ENCODE measurements at regions not wholly inside any gene's neighbourhood (a gene's known extent, or its start where the extent isn't known, plus 50 kb on each side); places are given as distances from the start of the nearest gene placed in this dataset.

DNA sequence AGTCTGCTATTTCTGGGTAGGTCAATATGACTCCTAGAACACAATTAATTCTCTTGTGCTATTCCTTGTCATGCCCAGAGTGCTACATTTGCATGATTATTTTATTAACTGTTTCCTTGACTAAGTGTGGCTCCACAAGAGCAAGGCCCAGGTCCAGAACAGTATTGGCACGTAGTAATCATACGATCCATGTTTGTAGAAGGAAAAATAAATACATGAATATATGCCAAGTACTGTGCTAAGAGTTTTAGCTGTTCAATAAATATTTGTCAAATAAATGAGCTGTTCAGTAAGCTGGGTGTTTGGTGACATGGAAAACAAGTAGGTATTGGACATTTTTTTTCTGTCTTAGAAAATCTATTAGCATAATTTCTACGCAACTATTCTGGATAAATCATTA is 995.9 kb downstream of the MAT2B start:
- H3K79me2 ChIP-seq (ENCODE audit: insufficient read depth, low read length): no peaks in the 10 kb centered on the region
- TF ChIP-seq EZH2 (IDR thresholded peaks at IDR 0.05; ENCODE audit: borderline replicate concordance, low read length): no peak
- TF ChIP-seq, protein P1, sequence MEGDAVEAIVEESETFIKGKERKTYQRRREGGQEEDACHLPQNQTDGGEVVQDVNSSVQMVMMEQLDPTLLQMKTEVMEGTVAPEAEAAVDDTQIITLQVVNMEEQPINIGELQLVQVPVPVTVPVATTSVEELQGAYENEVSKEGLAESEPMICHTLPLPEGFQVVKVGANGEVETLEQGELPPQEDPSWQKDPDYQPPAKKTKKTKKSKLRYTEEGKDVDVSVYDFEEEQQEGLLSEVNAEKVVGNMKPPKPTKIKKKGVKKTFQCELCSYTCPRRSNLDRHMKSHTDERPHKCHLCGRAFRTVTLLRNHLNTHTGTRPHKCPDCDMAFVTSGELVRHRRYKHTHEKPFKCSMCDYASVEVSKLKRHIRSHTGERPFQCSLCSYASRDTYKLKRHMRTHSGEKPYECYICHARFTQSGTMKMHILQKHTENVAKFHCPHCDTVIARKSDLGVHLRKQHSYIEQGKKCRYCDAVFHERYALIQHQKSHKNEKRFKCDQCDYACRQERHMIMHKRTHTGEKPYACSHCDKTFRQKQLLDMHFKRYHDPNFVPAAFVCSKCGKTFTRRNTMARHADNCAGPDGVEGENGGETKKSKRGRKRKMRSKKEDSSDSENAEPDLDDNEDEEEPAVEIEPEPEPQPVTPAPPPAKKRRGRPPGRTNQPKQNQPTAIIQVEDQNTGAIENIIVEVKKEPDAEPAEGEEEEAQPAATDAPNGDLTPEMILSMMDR (IDR thresholded peaks at IDR 0.05; ENCODE audit: low read length): no peak

DNA sequence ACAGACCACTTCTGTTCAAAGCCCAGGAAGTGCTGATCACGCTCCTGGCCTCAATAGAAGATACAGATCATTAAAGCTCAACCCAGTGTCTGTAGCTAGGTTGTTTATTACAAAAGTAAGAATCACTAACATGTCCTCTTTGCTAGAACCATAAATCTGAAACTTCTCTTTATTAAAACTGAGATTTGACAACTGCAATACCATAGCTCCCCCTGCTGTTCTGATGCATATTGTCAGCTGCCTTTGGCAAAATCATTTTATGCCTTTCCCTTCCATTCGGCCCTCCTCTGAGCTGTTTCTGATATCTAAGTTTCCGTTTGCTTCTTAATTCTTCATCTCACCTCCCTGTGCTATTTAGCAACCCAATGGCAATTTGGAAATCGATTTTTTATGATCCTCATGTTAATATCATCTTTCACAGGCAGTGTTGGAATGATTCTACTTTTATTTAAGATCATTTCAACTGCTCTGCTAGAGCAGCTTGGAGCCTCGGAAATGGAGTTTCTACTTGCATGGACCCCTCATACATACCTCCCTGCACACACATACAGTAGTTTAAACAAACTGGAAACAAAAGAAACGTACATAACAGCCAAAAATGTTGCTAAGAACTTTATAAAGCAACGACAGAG is 998.8 kb downstream of the MAT2B start:
- no peak for TF ChIP-seq EZH2 (IDR thresholded peaks at IDR 0.05; ENCODE audit: borderline replicate concordance, low read length)
- TF ChIP-seq, protein P1 (IDR thresholded peaks at IDR 0.05; ENCODE audit: low read length): peak; percentile 77
- no peaks in the 10 kb centered on the region for H3K27me3 ChIP-seq (ENCODE audit: insufficient read depth, low read length)
- no peaks in the 10 kb centered on the region for H3K79me2 ChIP-seq (ENCODE audit: insufficient read depth, low read length)
- H3K36me3 ChIP-seq (ENCODE audit: insufficient read depth, low read length): no peaks in the 10 kb centered on the region
- H3K27ac ChIP-seq (ENCODE audit: low read depth, low read length, poor library complexity, severe bottlenecking): no peak overlapping the region
- H3K9me3 ChIP-seq (ENCODE audit: low read length): no peaks in the 10 kb centered on the region
- H3K4me1 ChIP-seq (ENCODE audit: insufficient read depth, low read length, severe bottlenecking): no peaks in the 10 kb centered on the region
- no peak overlapping the region for H3K9ac ChIP-seq (ENCODE audit: low read length)
- H4K20me1 ChIP-seq (ENCODE audit: insufficient read depth, low read length): no peaks in the 10 kb centered on the region
- H3K4me2 ChIP-seq (ENCODE audit: low read length): no peak overlapping the region
- no peaks in the 10 kb centered on the region for H3F3A ChIP-seq (ENCODE audit: insufficient read depth, low read length)
- H3K4me3 ChIP-seq (ENCODE audit: low read depth, low read length, poor library complexity, severe bottlenecking): no peak overlapping the region
- no peaks in the 10 kb centered on the region for H3K9me2 ChIP-seq (ENCODE audit: low read depth, low read length)
- H2AFZ ChIP-seq (ENCODE audit: low read length): no peak overlapping the region

More for the DNA sequence above, 995.9 kb downstream of the MAT2B start:
- H3K4me3 ChIP-seq (ENCODE audit: low read depth, low read length, poor library complexity, severe bottlenecking): no peak overlapping the region
- no peaks in the 10 kb centered on the region for H4K20me1 ChIP-seq (ENCODE audit: insufficient read depth, low read length)
- no peak overlapping the region for H2AFZ ChIP-seq (ENCODE audit: low read length)
- no peak overlapping the region for H3K27ac ChIP-seq (ENCODE audit: low read depth, low read length, poor library complexity, severe bottlenecking)
- H3K36me3 ChIP-seq (ENCODE audit: insufficient read depth, low read length): no peaks in the 10 kb centered on the region
- H3K4me1 ChIP-seq (ENCODE audit: insufficient read depth, low read length, severe bottlenecking): no peaks in the 10 kb centered on the region
- no peak overlapping the region for H3K9ac ChIP-seq (ENCODE audit: low read length)
- H3K9me2 ChIP-seq (ENCODE audit: low read depth, low read length): no peaks in the 10 kb centered on the region
- no peak overlapping the region for H3K4me2 ChIP-seq (ENCODE audit: low read length)
- no peaks in the 10 kb centered on the region for H3F3A ChIP-seq (ENCODE audit: insufficient read depth, low read length)
- H3K27me3 ChIP-seq (ENCODE audit: insufficient read depth, low read length): no peaks in the 10 kb centered on the region
- no peaks in the 10 kb centered on the region for H3K9me3 ChIP-seq (ENCODE audit: low read length)

DNA sequence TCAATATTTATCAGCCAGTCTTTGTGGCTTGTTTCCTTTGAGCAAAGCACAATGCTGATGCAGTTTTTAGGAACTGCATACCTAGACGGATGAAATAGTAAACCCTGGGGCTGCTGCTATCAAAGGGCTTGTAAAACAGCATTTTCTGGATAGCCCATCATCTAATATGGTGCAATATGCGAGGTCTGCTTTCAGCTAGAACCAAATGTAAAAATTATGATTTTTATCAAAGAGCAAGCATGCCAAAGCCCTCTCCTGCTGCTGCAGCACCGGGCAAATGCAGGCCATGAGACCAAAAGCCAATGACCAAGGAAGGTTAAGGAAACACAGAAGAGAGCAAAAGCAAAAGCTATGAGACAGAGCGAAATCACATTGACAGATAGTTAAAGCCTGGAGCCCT is 1000.4 kb downstream of the MAT2B start:
- H3K27ac ChIP-seq (ENCODE audit: low read depth, low read length, poor library complexity, severe bottlenecking): no peak overlapping the region

More for the DNA sequence above, 1000.4 kb downstream of the MAT2B start:
- Histone ChIP-seq H4K20me1 (ENCODE audit: insufficient read depth, low read length) (no peaks in the 10 kb centered on the region), H3K4me3 (ENCODE audit: low read depth, low read length, poor library complexity, severe bottlenecking) (no peak overlapping the region), H3K4me2 (ENCODE audit: low read length) (no peak overlapping the region), H3K4me1 (ENCODE audit: insufficient read depth, low read length, severe bottlenecking) (no peaks in the 10 kb centered on the region), H3K9me2 (ENCODE audit: low read depth, low read length) (no peaks in the 10 kb centered on the region), H3K9ac (ENCODE audit: low read length) (no peak overlapping the region), H2AFZ (ENCODE audit: low read length) (no peak overlapping the region), H3K27me3 (ENCODE audit: insufficient read depth, low read length) (no peaks in the 10 kb centered on the region), H3K9me3 (ENCODE audit: low read length) (no peaks in the 10 kb centered on the region), H3K79me2 (ENCODE audit: insufficient read depth, low read length) (no peaks in the 10 kb centered on the region), H3K36me3 (ENCODE audit: insufficient read depth, low read length) (no peaks in the 10 kb centered on the region), H3F3A (ENCODE audit: insufficient read depth, low read length) (no peaks in the 10 kb centered on the region)
- TF ChIP-seq, protein P1 (IDR thresholded peaks at IDR 0.05; ENCODE audit: low read length): no peak
- no peak for TF ChIP-seq EZH2 (IDR thresholded peaks at IDR 0.05; ENCODE audit: borderline replicate concordance, low read length)
